SK-MEL-5 (cell line): ENCODE measurements at regions not wholly inside any gene's neighbourhood (a gene's known extent, or its start where the extent isn't known, plus 50 kb on each side); places are given as distances from the start of the nearest gene placed in this dataset.

Experiments
- DNase-seq: peaks from one replicate; pipeline ENCODE4 v3.0.0-alpha.2; 2016; ENCODE audit warnings: low read depth, low spot score
- in situ Hi-C: cut with HindIII; loops from 2 replicates; pipeline ENCODE4 v1.10.0; 2016; ENCODE audit warnings: low sequenced_read_pairs, high pct_unique_total_duplicates, low pct_unique_long_range_greater_than_20kb

- DNase-seq, result no peak
- in situ Hi-C loops, result no loop called here
These were observed 79.5 kb downstream of the KCNRG start for GRCh38 chr13:50094615-50095293.

- in situ Hi-C loops, result no loop called here
- no peak for DNase-seq
These were observed 83.4 kb downstream of the KCNRG start for GRCh38 chr13:50098693-50099092.

DNA sequence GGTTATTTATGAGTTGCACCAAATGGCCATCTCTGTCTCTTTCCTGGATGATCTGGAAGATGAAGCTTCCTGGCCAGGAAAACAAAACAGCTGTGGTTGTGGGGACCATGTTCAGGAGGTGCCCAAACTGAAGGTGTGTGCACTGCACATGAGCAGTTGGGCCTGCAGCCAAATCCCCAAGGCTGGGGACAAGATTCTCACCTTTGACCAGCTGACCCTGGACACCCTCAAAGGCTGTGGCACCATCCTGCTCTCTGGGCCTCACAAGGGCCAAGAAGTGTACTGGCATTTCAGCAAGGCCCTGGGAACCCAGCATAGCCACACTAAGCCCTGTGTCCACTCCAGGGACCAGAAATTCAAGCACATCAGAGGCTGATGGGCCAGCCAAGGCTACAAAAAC is 84.2 kb downstream of the KCNRG start:
- in situ Hi-C loops, result no loop called here
- DNase-seq, result no peak

DNA sequence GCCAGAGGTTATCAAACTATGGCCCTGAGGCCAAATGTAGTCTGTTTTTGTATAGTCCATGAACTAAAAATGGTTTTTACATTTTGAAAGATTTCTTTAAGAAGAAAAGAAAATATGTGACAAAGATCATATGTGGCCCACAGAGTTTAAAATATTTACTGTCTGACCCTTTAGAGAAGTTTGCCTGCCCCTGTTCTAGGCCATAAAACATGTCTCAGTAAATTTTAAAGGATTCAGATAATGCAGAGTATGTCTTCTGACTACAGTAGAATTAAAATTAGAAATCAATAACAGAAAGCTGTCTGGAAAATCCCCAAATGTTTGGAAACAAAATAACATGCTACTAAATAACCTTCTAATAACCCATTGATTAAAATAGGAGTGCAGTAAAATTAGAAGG is 86.3 kb downstream of the KCNRG start:
- in situ Hi-C loops, result no loop called here

DNA sequence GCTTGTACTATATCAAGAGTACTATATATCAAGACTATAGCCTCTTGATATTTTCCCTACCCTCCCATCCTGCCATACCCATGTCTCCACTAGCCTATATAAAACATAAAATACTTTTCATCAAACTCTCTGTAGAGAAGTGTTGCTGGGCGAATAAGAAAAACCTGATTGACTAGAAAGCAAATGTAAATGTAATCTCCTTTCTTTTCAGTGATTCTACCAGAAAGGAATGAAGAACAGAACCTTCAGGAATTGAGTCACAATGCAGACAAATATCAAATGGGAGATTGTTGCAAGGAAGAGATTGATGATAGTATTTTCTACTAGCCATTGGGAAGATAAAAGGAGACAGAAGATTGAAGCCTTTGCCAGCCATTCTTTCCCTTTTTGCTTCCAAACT is 89.2 kb downstream of the KCNRG start:
- in situ Hi-C loops, result no loop called here
- no peak for DNase-seq

More for the DNA sequence above, 86.3 kb downstream of the KCNRG start:
- DNase-seq, result no peak

DNA sequence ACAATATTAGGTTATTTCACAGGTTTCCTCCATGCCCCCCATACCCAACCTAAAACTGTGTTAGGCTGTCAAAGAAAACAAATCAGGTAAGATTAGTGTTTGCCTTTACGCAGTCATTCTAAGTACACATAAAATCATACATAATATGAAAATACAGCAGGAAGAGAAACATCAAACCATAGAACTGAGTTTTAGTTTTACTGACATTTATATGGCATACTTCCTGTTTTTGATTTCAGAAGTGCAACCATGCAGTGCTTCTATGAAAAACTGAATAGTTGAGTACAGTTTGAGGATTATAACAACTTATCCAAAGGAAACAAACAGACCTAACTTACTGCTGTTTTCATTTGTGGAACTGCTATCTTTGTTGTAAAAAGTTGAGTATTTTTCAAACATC is 91.3 kb downstream of the KCNRG start:
- in situ Hi-C loops, result no loop called here
- no peak for DNase-seq

- no peak for DNase-seq
- in situ Hi-C loops, result no loop called here
These were observed 92.0 kb downstream of the KCNRG start for GRCh38 chr13:50107205-50107604.

- DNase-seq, result no peak
- in situ Hi-C loops, result no loop called here
These were observed 99.7 kb downstream of the KCNRG start for GRCh38 chr13:50114961-50115360.

DNA sequence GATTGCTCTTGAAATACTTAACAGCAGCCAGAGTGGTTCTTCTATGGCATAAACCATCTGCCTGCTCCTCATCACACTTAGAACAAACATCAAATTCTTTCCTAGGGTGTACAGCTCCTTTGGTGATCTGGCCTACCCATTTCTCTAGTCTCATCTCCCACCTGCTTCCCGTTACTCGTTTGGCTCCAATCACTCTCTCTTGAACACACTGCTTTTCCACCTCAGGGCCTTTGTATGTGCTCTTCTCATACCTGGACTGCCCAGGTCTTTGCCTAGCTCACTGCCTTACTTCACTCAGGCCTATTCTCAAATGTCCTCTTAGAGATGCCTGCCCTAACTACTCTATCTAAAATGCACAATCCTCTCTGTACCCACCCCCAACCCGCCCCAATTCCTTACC is 100.5 kb downstream of the KCNRG start:
- in situ Hi-C loops, result no loop called here
- DNase-seq, result no peak

DNA sequence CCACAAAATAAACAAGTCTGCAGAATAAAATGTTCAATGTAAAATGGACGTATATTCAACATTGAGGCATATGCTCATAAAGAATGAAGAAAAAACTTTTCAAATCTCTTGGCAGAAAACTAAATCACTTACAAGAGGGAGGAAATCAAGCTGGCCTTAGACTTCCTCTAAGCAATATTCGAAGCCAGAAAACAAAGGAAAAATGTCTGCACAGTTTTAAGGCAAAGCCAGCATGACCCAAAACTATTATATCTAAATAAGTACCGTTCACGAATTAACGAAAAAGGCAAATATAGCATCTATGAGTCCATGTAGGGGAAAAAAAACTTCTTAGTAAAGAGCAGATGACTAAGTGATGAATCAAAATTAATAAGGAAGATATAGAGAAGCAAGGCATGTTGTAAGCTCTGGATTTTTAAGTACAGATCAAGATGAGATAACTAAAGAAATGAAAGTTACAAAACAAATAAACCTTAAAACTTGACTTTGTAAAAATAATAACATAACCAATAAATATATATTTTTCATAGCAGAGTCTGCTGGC is 101.3 kb downstream of the KCNRG start:
- in situ Hi-C loops, result no loop called here
- no peak for DNase-seq

DNA sequence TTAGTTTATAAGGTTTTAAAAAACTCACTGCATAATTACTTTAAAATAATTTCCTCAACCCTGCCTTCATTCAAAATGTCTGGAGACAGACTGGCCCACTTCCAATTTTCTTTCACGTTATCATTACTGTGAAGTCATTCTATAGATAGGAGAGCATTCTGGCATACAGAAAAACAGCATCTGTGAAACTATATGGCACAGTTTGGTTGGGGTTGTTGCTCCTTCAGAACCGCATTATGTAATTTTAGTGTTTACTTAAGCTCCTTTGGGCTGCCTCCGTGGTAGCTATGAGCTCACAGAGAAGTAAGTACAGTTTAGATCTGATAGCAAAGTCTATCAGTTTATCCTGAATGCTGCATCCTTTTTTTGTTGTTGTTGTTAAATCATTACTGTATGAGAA is 104.3 kb downstream of the KCNRG start:
- in situ Hi-C loops, result no loop called here
- DNase-seq, result no peak

- in situ Hi-C loops, result no loop called here
- no peak for DNase-seq
These were observed 107.2 kb downstream of the KCNRG start for GRCh38 chr13:50122455-50122854.

DNA sequence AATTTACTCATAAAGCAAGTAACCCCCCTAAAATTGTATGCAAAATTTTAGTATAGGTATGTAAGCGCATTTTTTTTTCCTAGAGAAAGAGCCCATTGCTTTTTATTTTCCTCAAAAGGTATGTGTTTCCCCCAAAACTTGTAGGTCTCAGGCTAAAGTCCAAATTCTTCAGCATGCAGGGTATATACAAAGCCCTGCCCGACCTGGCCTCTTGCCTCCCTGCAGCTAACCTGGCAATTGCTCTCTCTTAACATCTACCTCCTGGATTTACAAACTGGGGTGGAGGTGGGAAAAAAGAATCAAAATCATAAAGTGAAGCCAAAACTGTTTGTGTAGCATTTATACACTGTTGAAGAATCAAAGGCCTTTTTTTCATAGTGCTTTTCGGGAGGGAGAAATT is 107.8 kb downstream of the KCNRG start:
- DNase-seq, result no peak
- in situ Hi-C loops, result no loop called here

- in situ Hi-C loops, result no loop called here
- DNase-seq, result no peak
These were observed 108.2 kb downstream of the KCNRG start for GRCh38 chr13:50123515-50123861.

DNA sequence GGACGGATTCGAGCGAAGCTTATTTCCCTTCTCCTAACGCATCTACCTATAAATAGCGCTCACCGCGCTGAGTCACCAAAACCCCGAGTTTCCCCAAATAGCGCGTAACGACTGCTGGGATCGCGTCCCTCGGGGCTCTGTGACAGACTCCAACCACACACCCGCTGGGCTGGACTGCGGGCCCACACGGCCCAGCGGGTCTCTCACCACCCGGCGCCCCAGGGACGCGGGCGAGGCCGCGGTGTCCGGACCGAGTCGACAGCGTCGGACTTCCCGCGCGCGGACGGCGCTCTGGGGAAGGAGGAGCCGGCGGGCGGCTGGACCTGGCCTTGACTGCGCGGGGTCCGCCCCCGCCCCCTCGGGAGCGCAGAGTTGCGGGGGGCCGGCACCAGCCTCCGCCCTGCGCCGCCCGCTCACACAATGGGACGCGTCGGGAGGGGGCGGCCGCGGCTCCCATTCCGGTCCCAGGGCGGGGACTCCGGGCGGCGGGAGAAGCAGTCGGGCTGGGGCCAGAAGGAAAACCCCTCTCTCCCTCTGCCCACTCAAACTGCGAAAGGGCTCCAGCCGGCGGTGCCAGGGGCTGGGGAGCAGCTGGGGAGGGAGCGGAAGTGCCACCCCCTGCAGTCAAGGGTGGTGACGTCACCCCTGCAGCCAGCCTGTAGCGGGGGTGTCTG is 108.8 kb downstream of the KCNRG start:
- in situ Hi-C loops, result no loop called here
- peak; percentile 92 for DNase-seq

DNA sequence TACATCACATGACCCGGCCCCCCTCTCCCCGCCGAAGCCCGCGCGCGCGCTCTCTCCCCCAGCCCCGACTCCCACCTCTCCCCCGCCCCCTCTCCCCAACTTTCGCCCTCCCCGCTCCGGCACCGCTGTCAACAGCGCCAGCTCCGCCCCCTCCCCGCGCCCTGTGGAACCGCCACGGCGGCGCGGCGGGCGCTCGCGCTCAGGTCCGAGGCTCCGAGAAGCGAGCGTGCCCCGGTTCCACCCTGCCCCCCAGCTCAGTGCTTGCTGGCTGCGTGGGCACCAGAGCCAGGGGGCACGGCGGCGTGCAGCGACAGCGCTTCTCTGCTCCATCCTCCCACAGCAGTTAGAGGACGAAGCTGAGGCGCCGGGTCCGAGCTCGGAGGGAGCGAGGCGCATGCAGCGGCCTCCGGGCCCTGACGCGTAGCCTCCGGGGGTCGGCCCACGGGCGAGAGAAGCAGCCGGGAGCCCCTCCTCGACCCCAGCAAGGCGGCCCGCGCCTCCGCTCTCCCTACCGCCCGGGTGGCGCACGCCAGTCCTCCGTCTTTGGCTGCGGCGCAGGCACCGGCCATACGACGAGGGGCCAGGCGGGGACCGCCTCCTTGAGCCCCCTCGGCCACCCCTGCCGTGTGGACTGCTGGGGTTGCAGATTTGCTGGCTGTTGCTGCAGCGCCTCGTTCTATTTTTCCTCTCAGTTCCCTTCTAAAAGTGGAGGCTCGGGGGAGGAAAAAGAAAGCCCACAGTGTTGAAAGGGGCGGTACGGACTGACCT is 109.5 kb downstream of the KCNRG start:
- in situ Hi-C loops, result no loop called here
- peak; percentile 51 for DNase-seq

- in situ Hi-C loops, result no loop called here
- no peak for DNase-seq
These were observed 110.0 kb downstream of the KCNRG start for GRCh38 chr13:50125304-50125553.

DNA sequence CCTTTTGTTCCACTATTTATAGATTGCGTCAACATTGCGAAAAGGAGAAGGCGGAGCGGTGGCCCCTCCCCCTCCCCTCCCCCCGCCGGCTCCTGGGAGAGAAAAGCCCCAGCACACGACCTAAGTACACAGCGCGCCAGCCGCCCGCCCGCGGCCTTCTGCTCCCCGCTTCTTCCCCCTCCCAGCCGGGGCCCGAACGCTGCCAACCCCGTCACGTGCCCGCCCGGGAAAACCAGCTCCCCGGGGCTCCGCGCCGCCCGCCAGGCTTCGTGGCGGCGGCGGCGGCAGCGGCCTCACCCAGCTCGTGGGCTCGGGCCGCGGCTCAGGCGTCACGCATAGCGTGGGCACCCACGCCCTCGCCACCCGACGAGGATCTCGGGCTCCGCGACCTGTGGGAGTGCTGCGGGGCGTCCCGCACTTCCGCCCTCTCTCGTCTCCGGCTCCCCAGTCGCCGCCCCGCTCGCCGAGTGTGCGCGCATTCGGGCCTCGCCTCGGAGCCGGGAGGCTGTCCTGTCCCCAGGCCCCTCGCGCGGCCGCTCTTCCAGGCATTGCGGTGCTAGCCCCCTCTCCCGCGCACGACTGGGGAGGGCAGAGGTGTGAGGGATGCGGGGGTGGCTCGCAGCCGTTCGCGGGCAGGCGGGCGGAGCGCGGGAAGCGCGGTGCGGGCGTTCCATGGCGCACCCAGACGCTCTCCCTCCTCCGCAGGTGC is 110.5 kb downstream of the KCNRG start:
- peak; percentile 68 for DNase-seq
- in situ Hi-C loops, result no loop called here
